H9 (cell line): ENCODE measurements at regions not wholly inside any gene's neighbourhood (a gene's known extent, or its start where the extent isn't known, plus 50 kb on each side); places are given as distances from the start of the nearest gene placed in this dataset.

Experiments
- DNase-seq: peaks from one replicate; pipeline ENCODE4 v3.0.0-alpha.2; 2017
- H2AFZ ChIP-seq: one replicate; pipeline ENCODE4 v1.6.1; 2013; ENCODE audit warnings: mild to moderate bottlenecking, low read length, control low read depth, moderate library complexity
- H2AK5ac ChIP-seq: 2 replicates; pipeline ENCODE4 v1.6.1; 2013; ENCODE audit warnings: low read length, control low read depth, mixed read lengths; ENCODE audit not compliant: insufficient read length
- H2BK120ac ChIP-seq: one replicate; pipeline ENCODE4 v1.6.1; 2013; ENCODE audit warnings: low read depth, mild to moderate bottlenecking, low read length, control low read depth, inconsistent platforms; ENCODE audit not compliant: poor library complexity, severe bottlenecking
- H2BK12ac ChIP-seq: 2 replicates; pipeline ENCODE4 v1.6.1; 2013; ENCODE audit warnings: low read length, control low read depth, mixed read lengths, low read depth; ENCODE audit not compliant: insufficient read length
- H2BK15ac ChIP-seq: 2 replicates; pipeline ENCODE4 v1.6.1; 2013; ENCODE audit warnings: low read depth, low read length, control low read depth
- H2BK20ac ChIP-seq: one replicate; pipeline ENCODE4 v1.6.1; 2013; ENCODE audit warnings: low read depth, mild to moderate bottlenecking, low read length, control low read depth, inconsistent platforms; ENCODE audit not compliant: poor library complexity, severe bottlenecking
- H2BK5ac ChIP-seq: 2 replicates; pipeline ENCODE4 v1.6.1; 2013; ENCODE audit warnings: low read length, control low read depth, mixed read lengths; ENCODE audit not compliant: insufficient read length
- H3K14ac ChIP-seq: 2 replicates; pipeline ENCODE4 v1.6.1; 2013; ENCODE audit warnings: low read length, control low read depth; ENCODE audit not compliant: insufficient read depth
- H3K18ac ChIP-seq: 2 replicates; pipeline ENCODE4 v1.6.1; 2013; ENCODE audit warnings: low read depth, mild to moderate bottlenecking, mixed read lengths, low read length, control low read depth; ENCODE audit not compliant: insufficient read length
- H3K23ac ChIP-seq: 2 replicates; pipeline ENCODE4 v1.6.1; 2013; ENCODE audit warnings: low read length, control low read depth, mixed read lengths, low read depth; ENCODE audit not compliant: insufficient read length
- H3K23me2 ChIP-seq: 2 replicates; pipeline ENCODE4 v1.6.1; 2013; ENCODE audit warnings: low read depth, mild to moderate bottlenecking, mixed read lengths, low read length, control low read depth; ENCODE audit not compliant: insufficient read length, poor library complexity, severe bottlenecking
- H3K27ac ChIP-seq: 2 replicates; pipeline ENCODE4 v1.5.1; 2013; ENCODE audit warnings: low read length, control low read depth, mixed read lengths, low read depth; ENCODE audit not compliant: insufficient read length
- H3K27me3 ChIP-seq: 2 replicates; pipeline ENCODE4 v1.6.1; 2013; ENCODE audit warnings: low read length, control low read depth, inconsistent platforms; ENCODE audit not compliant: insufficient read depth
- H3K4ac ChIP-seq: 2 replicates; pipeline ENCODE4 v1.6.1; 2013; ENCODE audit warnings: low read depth, mild to moderate bottlenecking, control low read depth, inconsistent platforms, low read length, moderate library complexity
- H3K4me1 ChIP-seq: 2 replicates; pipeline ENCODE4 v1.6.1; 2013; ENCODE audit warnings: low read length, control low read depth, inconsistent platforms; ENCODE audit not compliant: insufficient read depth
- H3K4me2 ChIP-seq: 2 replicates; pipeline ENCODE4 v1.6.1; 2013; ENCODE audit warnings: low read length, control low read depth, mixed read lengths; ENCODE audit not compliant: insufficient read length, insufficient read depth
- H3K56ac ChIP-seq: 2 replicates; pipeline ENCODE4 v1.6.1; 2013; ENCODE audit warnings: low read depth, mild to moderate bottlenecking, mixed read lengths, low read length, control low read depth; ENCODE audit not compliant: insufficient read length
- H3K79me1 ChIP-seq: 2 replicates; pipeline ENCODE4 v1.6.1; 2013; ENCODE audit warnings: low read depth, mild to moderate bottlenecking, moderate library complexity, low read length, control low read depth, inconsistent platforms; ENCODE audit not compliant: insufficient read depth, poor library complexity, severe bottlenecking
- H3K79me2 ChIP-seq: 2 replicates; pipeline ENCODE4 v1.6.1; 2013; ENCODE audit warnings: low read length, control low read depth, inconsistent platforms; ENCODE audit not compliant: insufficient read depth
- H3K9ac ChIP-seq: 2 replicates; pipeline ENCODE4 v1.6.1; 2013; ENCODE audit warnings: low read length, control low read depth, mixed read lengths; ENCODE audit not compliant: insufficient read length; ENCODE audit errors: extremely low read depth
- H3K9me3 ChIP-seq: one replicate; pipeline ENCODE4 v1.6.1; 2013; ENCODE audit warnings: low read depth, low read length, inconsistent platforms; ENCODE audit not compliant: control insufficient read depth
- H3T11ph ChIP-seq: one replicate; pipeline ENCODE4 v1.6.1; 2013; ENCODE audit warnings: mild to moderate bottlenecking, low read length, control low read depth, inconsistent platforms
- H4K20me1 ChIP-seq: one replicate; pipeline ENCODE4 v1.6.1; 2013; ENCODE audit not compliant: control insufficient read depth, insufficient read length, insufficient read depth
- H4K5ac ChIP-seq: 2 replicates; pipeline ENCODE4 v1.6.1; 2013; ENCODE audit warnings: low read depth, mild to moderate bottlenecking, mixed read lengths, low read length, control low read depth; ENCODE audit not compliant: insufficient read length
- H4K8ac ChIP-seq: replicated peaks from 2 replicates; pipeline ENCODE4 v1.6.1; 2013; ENCODE audit warnings: low read length, control low read depth, mixed read lengths, low read depth; ENCODE audit not compliant: insufficient read length
- H4K91ac ChIP-seq: 2 replicates; pipeline ENCODE4 v1.6.1; 2013; ENCODE audit warnings: low read depth, mild to moderate bottlenecking, moderate library complexity, mixed read lengths, low read length, control low read depth; ENCODE audit not compliant: insufficient read length
- H3K27ac Mint-ChIP-seq, 3 experiments: 2 replicates in 2 of 3; 3 replicates in 1 of 3; pipeline ENCODE4 v1.8.0; 2020 to 2021; ENCODE audit warnings: mixed read lengths in 3 of 3, mild to moderate bottlenecking in 1 of 3, moderate library complexity in 1 of 3
- H3K27me3 Mint-ChIP-seq: 2 replicates; pipeline ENCODE4 v1.8.0; 2021; ENCODE audit warnings: low read depth, mild to moderate bottlenecking, moderate library complexity, mixed read lengths
- H3K36me3 Mint-ChIP-seq, 3 experiments: 2 replicates in 2 of 3; 3 replicates in 1 of 3; pipeline ENCODE4 v1.8.0; 2020 to 2021; ENCODE audit warnings: low read depth in 3 of 3, mixed read lengths in 3 of 3; ENCODE audit not compliant: insufficient read depth in 1 of 3
- H3K4me1 Mint-ChIP-seq, 2 experiments: 2 replicates each; pipeline ENCODE4 v1.8.0; 2020; ENCODE audit warnings: mixed read lengths in 2 of 2
- H3K4me3 Mint-ChIP-seq, 2 experiments: 2 replicates in 1 of 2; 3 replicates in 1 of 2; pipeline ENCODE4 v1.8.0; 2020 to 2021; ENCODE audit warnings: mild to moderate bottlenecking in 2 of 2, mixed read lengths in 2 of 2, moderate library complexity in 1 of 2
- H3K9me3 Mint-ChIP-seq, 2 experiments: 2 replicates in 1 of 2; 3 replicates in 1 of 2; pipeline ENCODE4 v1.8.0; 2020; ENCODE audit warnings: mild to moderate bottlenecking in 2 of 2, mixed read lengths in 2 of 2, moderate library complexity in 1 of 2
- WGBS: extraction: QIAGEN DNeasy Blood & Tissue Kit; methylation state at CpG from one replicate; pipeline ENCODE4 v1.1.7; 2013; ENCODE audit warnings: missing lambda C conversion rate, low lambda C conversion rate, mixed read lengths; ENCODE audit not compliant: insufficient read length; ENCODE audit errors: extremely low coverage; 5-methylcytosine and 5-hydroxymethylcytosine counted together
- TF ChIP-seq, protein P1 (sequence below): fragments of 200-600 bp; sonication (generic); conservative IDR thresholded peaks from 3 replicates; pipeline ENCODE4 v1.8.0; 2021; ENCODE audit warnings: antibody characterized with exemption, mild to moderate bottlenecking

DNA sequence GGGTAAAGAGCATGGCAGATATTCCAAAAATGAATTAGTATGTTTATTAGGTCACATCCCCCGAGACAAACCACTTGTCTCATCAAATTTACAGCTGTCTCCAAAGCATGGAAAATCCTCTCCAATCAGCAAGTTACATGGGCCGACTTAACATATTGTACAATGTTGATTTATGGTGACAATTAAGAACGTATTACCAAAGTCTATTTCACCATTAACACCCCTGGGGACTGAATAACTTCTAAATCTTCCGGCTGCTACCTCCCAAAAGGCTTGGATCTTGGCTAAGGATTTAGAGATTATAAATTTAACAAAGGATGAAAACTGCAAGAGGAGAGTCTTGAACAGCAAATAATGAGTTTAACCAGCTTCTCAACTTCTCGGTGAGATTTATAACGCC, 311.9 kb downstream of the NPIPA8 start:
- H3K9me3 ChIP-seq, result no peaks in the 10 kb centered on the region
- no peak overlapping the region for H3K27ac Mint-ChIP-seq
- H3K79me2 ChIP-seq, result no peaks in the 10 kb centered on the region
- no peak overlapping the region for H3K4me3 Mint-ChIP-seq
- H3K56ac ChIP-seq, result no peak overlapping the region
- no peak overlapping the region for H2BK12ac ChIP-seq
- H2AFZ ChIP-seq, result no peak overlapping the region
- H3K27me3 Mint-ChIP-seq, result no peaks in the 10 kb centered on the region; the same call in 1 of the 2 replicates
- no peak overlapping the region for H4K91ac ChIP-seq
- H2BK20ac ChIP-seq, result no peak overlapping the region
- H3K14ac ChIP-seq, result no peak overlapping the region
- H3K36me3 Mint-ChIP-seq, result no peaks in the 10 kb centered on the region; a peak in 1 of 7 replicates
- TF ChIP-seq, protein P1, sequence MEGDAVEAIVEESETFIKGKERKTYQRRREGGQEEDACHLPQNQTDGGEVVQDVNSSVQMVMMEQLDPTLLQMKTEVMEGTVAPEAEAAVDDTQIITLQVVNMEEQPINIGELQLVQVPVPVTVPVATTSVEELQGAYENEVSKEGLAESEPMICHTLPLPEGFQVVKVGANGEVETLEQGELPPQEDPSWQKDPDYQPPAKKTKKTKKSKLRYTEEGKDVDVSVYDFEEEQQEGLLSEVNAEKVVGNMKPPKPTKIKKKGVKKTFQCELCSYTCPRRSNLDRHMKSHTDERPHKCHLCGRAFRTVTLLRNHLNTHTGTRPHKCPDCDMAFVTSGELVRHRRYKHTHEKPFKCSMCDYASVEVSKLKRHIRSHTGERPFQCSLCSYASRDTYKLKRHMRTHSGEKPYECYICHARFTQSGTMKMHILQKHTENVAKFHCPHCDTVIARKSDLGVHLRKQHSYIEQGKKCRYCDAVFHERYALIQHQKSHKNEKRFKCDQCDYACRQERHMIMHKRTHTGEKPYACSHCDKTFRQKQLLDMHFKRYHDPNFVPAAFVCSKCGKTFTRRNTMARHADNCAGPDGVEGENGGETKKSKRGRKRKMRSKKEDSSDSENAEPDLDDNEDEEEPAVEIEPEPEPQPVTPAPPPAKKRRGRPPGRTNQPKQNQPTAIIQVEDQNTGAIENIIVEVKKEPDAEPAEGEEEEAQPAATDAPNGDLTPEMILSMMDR, result no peak
- H3K79me1 ChIP-seq, result no peaks in the 10 kb centered on the region
- H3K4me2 ChIP-seq, result no peak overlapping the region
- H3K4ac ChIP-seq, result no peak overlapping the region
- H3K27me3 ChIP-seq, result no peaks in the 10 kb centered on the region
- H3K18ac ChIP-seq, result no peak overlapping the region
- no peaks in the 10 kb centered on the region for H3K23me2 ChIP-seq
- no peak for DNase-seq
- no peak overlapping the region for H2AK5ac ChIP-seq
- H4K5ac ChIP-seq, result no peak overlapping the region
- H3K23ac ChIP-seq, result no peak overlapping the region
- H3K9ac ChIP-seq, result no peak overlapping the region
- no peaks in the 10 kb centered on the region for H4K20me1 ChIP-seq
- H3T11ph ChIP-seq, result no peak overlapping the region
- no peak overlapping the region for H2BK5ac ChIP-seq
- no peak overlapping the region for H2BK15ac ChIP-seq
- WGBS, result no CpG with 5 or more reads among the region's 6 CpGs
- no peaks in the 10 kb centered on the region for H3K9me3 Mint-ChIP-seq
- no peaks in the 10 kb centered on the region for H3K4me1 Mint-ChIP-seq
- no peak overlapping the region for H3K27ac ChIP-seq
- no peak overlapping the region for H2BK120ac ChIP-seq
- H4K8ac ChIP-seq, result no peak overlapping the region
- H3K4me1 ChIP-seq, result no peaks in the 10 kb centered on the region
